ENCODE measurements at regions not wholly inside any gene's neighbourhood (a gene's known extent, or its start where the extent isn't known, plus 50 kb on each side); places are given as distances from the start of the nearest gene placed in this dataset.

DNA sequence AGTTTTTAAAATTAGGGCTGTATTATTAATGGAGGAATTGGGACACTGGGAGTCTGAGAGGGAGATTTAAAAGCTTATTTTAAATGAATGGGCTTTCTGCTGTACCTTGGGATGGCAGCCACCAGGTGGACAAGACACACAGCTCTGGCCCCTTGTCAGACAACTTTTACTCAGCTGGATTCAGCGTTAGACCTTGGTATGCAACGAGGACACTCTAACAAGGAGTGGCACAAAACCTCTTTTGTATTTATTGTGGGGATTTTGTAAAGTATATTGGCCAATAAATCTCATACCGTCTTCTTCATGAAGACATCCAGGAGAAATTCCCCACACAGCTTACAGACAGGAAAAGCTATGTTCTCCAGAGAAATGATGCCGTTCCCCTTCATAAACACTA lies 105.7 kb downstream of the LCA5 start:
- Mint-ChIP-seq H3K27ac (no peak overlapping the region), H3K4me3 (no peak overlapping the region), H3K4me1 (no peaks in the 10 kb centered on the region), H3K27me3 (peaks cover 2% of the 10 kb centered on the region), H3K9me3 (no peaks in the 10 kb centered on the region), H3K36me3 (ENCODE audit: low read depth) (no peaks in the 10 kb centered on the region)
- no peak for DNase-seq
- intact Hi-C loops (cut with micrococcal nuclease), result no loop called here

DNA sequence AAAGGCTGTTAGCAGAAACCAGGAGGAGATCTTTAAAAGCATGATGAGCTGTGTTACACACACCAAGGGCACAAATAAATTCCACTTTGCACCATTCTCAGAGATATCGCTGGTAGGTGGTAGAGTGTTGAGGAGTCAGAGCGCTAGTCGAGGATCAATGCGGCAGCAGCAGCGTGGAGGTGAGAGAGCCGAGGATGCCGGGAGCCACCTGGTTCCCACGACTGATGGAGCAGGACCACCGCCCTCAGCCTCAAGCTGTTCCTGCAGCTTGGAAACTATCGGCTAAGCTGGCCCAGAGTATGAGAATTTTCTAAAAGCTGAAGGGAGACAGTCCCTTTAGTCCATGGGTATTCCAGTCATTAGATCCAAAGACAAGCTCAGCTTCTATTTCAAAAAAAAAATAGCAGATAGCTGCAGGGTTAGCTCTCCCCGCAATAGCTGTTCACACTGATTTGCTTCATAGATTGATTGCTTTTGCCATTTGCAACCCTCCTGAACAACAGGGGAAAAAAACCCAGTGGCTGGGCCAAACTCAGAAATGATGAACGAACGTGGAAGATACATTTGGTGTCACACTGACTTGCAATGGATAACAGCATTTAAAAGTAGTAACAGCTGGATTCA lies 106.2 kb downstream of the LCA5 start:
- no peaks in the 10 kb centered on the region for H3K9me3 Mint-ChIP-seq
- no peaks in the 10 kb centered on the region for H3K4me1 Mint-ChIP-seq
- H3K27ac Mint-ChIP-seq, result no peak overlapping the region
- H3K36me3 Mint-ChIP-seq (ENCODE audit: low read depth), result no peaks in the 10 kb centered on the region
- peaks cover 2% of the 10 kb centered on the region for H3K27me3 Mint-ChIP-seq
- no peak for DNase-seq
- H3K4me3 Mint-ChIP-seq, result no peak overlapping the region
- intact Hi-C loops (cut with micrococcal nuclease), result no loop called here

DNA sequence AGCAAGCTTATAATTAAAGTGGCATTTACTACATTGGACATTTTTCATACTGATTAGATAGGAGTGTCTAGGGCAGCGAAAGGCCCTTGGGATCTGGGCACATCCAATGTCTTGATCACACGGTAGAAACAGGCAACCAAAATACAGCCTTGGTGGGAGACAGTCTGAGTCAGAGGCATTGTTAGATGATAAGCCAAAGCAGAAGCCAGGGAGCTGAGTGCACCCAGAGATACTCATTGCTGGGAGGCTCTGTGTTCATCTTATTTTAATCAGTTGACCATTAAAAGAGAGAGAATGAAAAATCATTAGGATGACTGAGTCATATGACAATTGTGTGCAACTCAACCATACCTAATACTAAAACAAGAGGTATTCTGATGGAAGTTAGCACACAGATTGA lies 109.5 kb downstream of the LCA5 start:
- Mint-ChIP-seq H3K36me3 (ENCODE audit: low read depth) (no peaks in the 10 kb centered on the region), H3K4me3 (no peak overlapping the region), H3K4me1 (no peaks in the 10 kb centered on the region), H3K27me3 (peaks cover 2% of the 10 kb centered on the region), H3K9me3 (no peaks in the 10 kb centered on the region), H3K27ac (no peak overlapping the region)
- intact Hi-C loops (cut with micrococcal nuclease), result no loop called here
- DNase-seq, result no peak

- H3K4me1 Mint-ChIP-seq, result no peaks in the 10 kb centered on the region
- DNase-seq, result no peak
- peaks cover 7% of the 10 kb centered on the region for H3K27me3 Mint-ChIP-seq
- intact Hi-C loops (cut with micrococcal nuclease), result no loop called here
- no peak overlapping the region for H3K4me3 Mint-ChIP-seq
- no peak overlapping the region for H3K27ac Mint-ChIP-seq
- no peaks in the 10 kb centered on the region for H3K36me3 Mint-ChIP-seq (ENCODE audit: low read depth)
- H3K9me3 Mint-ChIP-seq, result no peaks in the 10 kb centered on the region
Measured at GRCh38 chr6:79426625-79427278, 110.5 kb downstream of the LCA5 start.

DNA sequence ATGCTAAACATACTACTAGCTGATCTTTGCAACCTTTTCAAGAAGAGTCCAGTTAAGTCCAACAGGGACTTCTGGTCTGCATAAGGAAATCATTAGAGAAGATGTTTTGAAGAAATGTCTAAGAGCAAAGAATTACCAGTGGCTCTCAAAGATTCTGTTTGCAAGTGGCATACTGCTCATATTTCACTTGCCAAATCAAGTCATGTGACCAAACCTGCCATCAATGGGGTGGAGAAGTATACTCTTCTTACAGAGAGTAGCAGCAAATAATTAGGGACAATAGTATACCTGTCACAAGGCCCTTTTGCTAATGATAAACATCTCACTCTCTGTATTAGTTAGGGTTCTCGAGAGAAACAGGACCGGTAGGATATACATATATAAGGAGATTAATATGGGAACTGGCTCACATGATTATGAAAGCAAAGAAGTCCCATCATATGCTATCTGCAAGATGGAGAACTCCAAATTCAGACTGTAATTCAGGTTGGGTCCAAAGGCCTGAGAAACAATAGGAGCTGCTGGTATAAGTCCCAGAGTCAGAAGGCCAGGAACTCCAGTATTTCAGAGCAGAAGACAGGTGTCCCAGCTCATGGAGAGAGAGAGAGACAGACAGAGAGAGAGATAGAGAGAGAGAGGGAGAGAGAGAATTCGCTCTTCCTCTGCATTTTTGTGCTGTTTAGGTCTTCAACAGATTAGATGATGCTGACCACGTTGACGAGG lies 111.5 kb downstream of the LCA5 start:
- H3K36me3 Mint-ChIP-seq (ENCODE audit: low read depth), result no peaks in the 10 kb centered on the region
- peaks cover 6% of the 10 kb centered on the region for H3K27me3 Mint-ChIP-seq
- no peak for DNase-seq
- no peaks in the 10 kb centered on the region for H3K9me3 Mint-ChIP-seq
- no peak overlapping the region for H3K4me3 Mint-ChIP-seq
- intact Hi-C loops (cut with micrococcal nuclease), result no loop called here
- no peak overlapping the region for H3K27ac Mint-ChIP-seq
- H3K4me1 Mint-ChIP-seq, result no peaks in the 10 kb centered on the region

DNA sequence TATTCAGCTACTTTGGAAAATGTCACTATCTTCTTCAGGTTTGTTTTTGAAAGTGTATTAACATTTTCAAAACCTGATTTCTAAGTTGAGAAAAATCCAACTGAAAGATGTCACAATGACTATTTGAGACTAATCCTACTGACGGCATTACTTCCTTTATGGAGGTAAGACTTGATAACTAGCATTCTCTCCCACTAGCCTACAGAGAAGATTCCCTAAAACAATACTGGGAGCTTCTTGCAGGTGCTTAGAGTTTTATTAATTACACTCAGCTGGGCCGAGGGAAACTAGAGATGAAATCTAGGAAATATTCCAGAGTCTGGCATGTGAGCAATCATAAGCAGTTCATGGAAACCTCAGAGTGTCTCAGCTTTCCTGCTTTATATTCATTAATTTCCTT lies 114.0 kb downstream of the LCA5 start:
- DNase-seq, result no peak
- Mint-ChIP-seq H3K27ac (no peak overlapping the region), H3K9me3 (no peaks in the 10 kb centered on the region), H3K4me3 (no peak overlapping the region), H3K27me3 (peaks cover 5% of the 10 kb centered on the region), H3K4me1 (no peaks in the 10 kb centered on the region), H3K36me3 (ENCODE audit: low read depth) (no peaks in the 10 kb centered on the region)
- intact Hi-C loops (cut with micrococcal nuclease), result no loop called here

DNA sequence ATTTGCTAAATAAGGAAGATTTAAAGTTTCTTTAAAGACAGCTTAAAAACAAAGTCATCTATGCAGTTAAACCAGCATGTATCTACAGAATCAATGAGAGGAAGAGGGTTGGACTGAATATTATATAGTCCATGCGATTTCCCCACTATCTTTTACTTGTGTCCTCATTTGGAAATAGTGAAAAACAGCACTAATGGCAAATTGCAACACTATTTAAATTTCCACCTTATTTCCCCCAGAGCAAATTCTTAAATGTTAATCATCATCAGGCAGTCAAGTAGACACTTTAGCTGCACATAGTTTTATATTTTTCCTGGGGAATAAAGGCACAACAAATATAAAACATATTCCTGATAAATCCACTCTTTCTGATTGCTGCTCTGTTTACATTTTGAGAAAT lies 114.6 kb downstream of the LCA5 start:
- no peak for DNase-seq
- Mint-ChIP-seq H3K27ac (no peak overlapping the region), H3K27me3 (peaks cover 5% of the 10 kb centered on the region), H3K36me3 (ENCODE audit: low read depth) (no peaks in the 10 kb centered on the region), H3K9me3 (no peaks in the 10 kb centered on the region), H3K4me1 (no peaks in the 10 kb centered on the region), H3K4me3 (no peak overlapping the region)
- intact Hi-C loops (cut with micrococcal nuclease), result no loop called here

- DNase-seq, result no peak
- Mint-ChIP-seq H3K27me3 (peaks cover 5% of the 10 kb centered on the region), H3K4me3 (no peak overlapping the region), H3K4me1 (no peaks in the 10 kb centered on the region), H3K27ac (no peak overlapping the region), H3K9me3 (no peaks in the 10 kb centered on the region), H3K36me3 (ENCODE audit: low read depth) (no peaks in the 10 kb centered on the region)
- intact Hi-C loops (cut with micrococcal nuclease), result no loop called here
Measured at GRCh38 chr6:79421707-79422484, 115.3 kb downstream of the LCA5 start.

DNA sequence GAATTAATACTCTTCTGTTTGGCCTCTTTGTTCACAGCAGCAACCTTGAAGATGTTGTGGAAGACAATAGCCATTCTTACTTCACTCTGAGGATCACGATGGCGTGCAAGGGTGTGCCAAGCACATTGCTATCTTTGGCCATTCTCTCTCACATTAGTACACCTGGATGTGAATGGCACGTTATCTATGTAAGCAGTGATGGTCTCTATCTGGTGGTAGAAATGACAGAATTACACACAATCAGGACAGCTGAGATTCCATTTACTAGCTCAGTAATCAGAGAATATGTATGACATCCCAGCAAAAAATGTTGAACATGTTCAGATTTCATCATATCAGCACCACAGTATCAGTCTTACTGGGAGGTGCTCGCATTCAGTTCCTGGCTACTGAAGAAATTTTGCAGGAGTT lies 116.2 kb downstream of the LCA5 start:
- Mint-ChIP-seq H3K4me3 (no peak overlapping the region), H3K27ac (no peak overlapping the region), H3K4me1 (no peaks in the 10 kb centered on the region), H3K27me3 (peaks cover 5% of the 10 kb centered on the region), H3K9me3 (no peaks in the 10 kb centered on the region), H3K36me3 (ENCODE audit: low read depth) (no peaks in the 10 kb centered on the region)
- intact Hi-C loops (cut with micrococcal nuclease), result no loop called here
- no peak for DNase-seq

- Mint-ChIP-seq H3K27me3 (peaks cover 5% of the 10 kb centered on the region), H3K27ac (no peak overlapping the region), H3K36me3 (ENCODE audit: low read depth) (no peaks in the 10 kb centered on the region), H3K4me1 (no peaks in the 10 kb centered on the region), H3K4me3 (no peak overlapping the region), H3K9me3 (no peaks in the 10 kb centered on the region)
- DNase-seq, result no peak
- intact Hi-C loops (cut with micrococcal nuclease), result no loop called here
Measured at GRCh38 chr6:79420054-79420453, 117.2 kb downstream of the LCA5 start.

GRCh38 chr6:79416931-79417330 lies 120.3 kb downstream of the LCA5 start:
- Mint-ChIP-seq H3K9me3 (no peaks in the 10 kb centered on the region), H3K27me3 (no peaks in the 10 kb centered on the region), H3K4me3 (no peak overlapping the region), H3K27ac (no peak overlapping the region), H3K4me1 (no peaks in the 10 kb centered on the region), H3K36me3 (ENCODE audit: low read depth) (no peaks in the 10 kb centered on the region)
- intact Hi-C loops (cut with micrococcal nuclease), result no loop called here
- DNase-seq, result no peak

GRCh38 chr6:79413562-79414002 lies 123.6 kb downstream of the LCA5 start:
- Mint-ChIP-seq H3K27me3 (no peaks in the 10 kb centered on the region), H3K27ac (no peak overlapping the region), H3K4me1 (no peaks in the 10 kb centered on the region), H3K4me3 (no peak overlapping the region), H3K9me3 (no peaks in the 10 kb centered on the region), H3K36me3 (ENCODE audit: low read depth) (no peaks in the 10 kb centered on the region)
- DNase-seq, result no peak
- intact Hi-C loops (cut with micrococcal nuclease), result no loop called here

DNA sequence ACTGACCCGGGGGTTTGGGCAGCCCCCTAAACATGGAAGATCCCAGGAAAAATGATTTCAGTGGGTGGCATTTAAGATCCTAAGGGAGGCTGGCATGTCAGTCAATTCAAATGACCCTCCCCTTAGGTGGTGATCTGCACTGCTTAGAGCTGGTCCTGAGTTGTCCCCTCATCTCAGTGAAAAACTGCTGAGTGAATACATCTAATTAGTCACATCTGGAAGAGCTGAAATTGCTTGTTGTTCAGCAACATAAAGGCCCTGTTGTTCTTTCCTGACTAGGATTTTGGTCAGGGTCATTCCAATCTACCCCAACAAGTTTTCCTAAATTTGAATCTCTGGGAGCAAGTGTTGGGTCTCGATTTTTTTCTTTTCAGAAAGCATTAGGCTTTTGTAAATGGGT lies 126.4 kb downstream of the LCA5 start:
- intact Hi-C loops (cut with micrococcal nuclease), result no loop called here
- Mint-ChIP-seq H3K27me3 (no peaks in the 10 kb centered on the region), H3K27ac (no peak overlapping the region), H3K36me3 (ENCODE audit: low read depth) (no peaks in the 10 kb centered on the region), H3K9me3 (no peaks in the 10 kb centered on the region), H3K4me3 (no peak overlapping the region), H3K4me1 (no peaks in the 10 kb centered on the region)
- DNase-seq, result no peak

Measured in activated CD4-positive, alpha-beta T cell treated with anti-CD3 and anti-CD28 coated beads, Interleukin-2, amount 10 ng/mL, durations not matched to agents 24 days and 14 days (primary cell).